Neutrophil (primary cell): ENCODE measurements at regions not wholly inside any gene's neighbourhood (a gene's known extent, or its start where the extent isn't known, plus 50 kb on each side); places are given as distances from the start of the nearest gene placed in this dataset.

Source experiments
- H3K27ac ChIP-seq: fragments of 200-600 bp; sonication (generic); 2 replicates; pipeline ENCODE4 v1.5.1; 2016; ENCODE audit warnings: mild to moderate bottlenecking, moderate library complexity
- H3K27me3 ChIP-seq: fragments of 200-600 bp; sonication (generic); 2 replicates; pipeline ENCODE4 v1.6.0; 2016; ENCODE audit warnings: mild to moderate bottlenecking
- H3K36me3 ChIP-seq: fragments of 200-600 bp; sonication (generic); 2 replicates; pipeline ENCODE4 v1.5.1; 2017
- H3K4me1 ChIP-seq, 2 experiments: fragments of 200-600 bp in 1 of 2; sonication (generic) in 1 of 2; 1 replicate in 1 of 2; 2 replicates in 1 of 2; pipeline versions ENCODE4 v1.5.1 to v1.6.1; 2013 to 2016; ENCODE audit warnings: low read depth in 1 of 2, low read length in 1 of 2, mild to moderate bottlenecking in 1 of 2, moderate library complexity in 1 of 2; ENCODE audit not compliant: control insufficient read depth in 1 of 2, insufficient read depth in 1 of 2
- H3K4me3 ChIP-seq, 2 experiments: fragments of 200-600 bp in 1 of 2; sonication (generic) in 1 of 2; 1 replicate in 1 of 2; 2 replicates in 1 of 2; pipeline ENCODE4 v1.5.1; 2013 to 2016; ENCODE audit warnings: low read depth in 1 of 2, low read length in 1 of 2, mild to moderate bottlenecking in 1 of 2, moderate library complexity in 1 of 2
- H3K9me3 ChIP-seq: fragments of 200-600 bp; sonication (generic); 2 replicates; pipeline ENCODE4 v1.5.1; 2016
- TF ChIP-seq, protein P1 (sequence below): fragments of 200-600 bp; sonication (generic); IDR thresholded peaks from 2 replicates; pipeline ENCODE4 v1.5.1; 2016; ENCODE audit warnings: antibody characterized with exemption

DNA sequence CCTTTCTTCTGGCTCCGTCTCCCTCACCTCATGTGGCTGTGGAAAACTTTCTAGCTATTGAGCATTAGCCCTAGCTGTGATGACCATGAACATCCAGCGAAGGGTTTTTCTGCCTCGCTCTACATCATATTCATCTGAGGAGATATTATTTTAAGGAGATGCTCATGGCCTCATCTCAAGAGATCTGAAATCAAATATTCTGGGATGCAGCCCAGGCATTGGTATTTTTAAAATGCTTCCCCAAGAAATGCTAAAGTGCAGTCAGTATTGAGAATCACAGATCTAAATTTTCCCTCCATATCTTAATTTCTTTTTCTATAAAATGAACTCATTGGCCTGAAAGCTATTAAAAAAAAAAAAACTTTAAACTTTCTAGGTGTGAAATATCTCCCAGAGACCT is 238.2 kb upstream of the CELF2 start:
- no peaks in the 10 kb centered on the region for H3K36me3 ChIP-seq
- TF ChIP-seq, protein P1, sequence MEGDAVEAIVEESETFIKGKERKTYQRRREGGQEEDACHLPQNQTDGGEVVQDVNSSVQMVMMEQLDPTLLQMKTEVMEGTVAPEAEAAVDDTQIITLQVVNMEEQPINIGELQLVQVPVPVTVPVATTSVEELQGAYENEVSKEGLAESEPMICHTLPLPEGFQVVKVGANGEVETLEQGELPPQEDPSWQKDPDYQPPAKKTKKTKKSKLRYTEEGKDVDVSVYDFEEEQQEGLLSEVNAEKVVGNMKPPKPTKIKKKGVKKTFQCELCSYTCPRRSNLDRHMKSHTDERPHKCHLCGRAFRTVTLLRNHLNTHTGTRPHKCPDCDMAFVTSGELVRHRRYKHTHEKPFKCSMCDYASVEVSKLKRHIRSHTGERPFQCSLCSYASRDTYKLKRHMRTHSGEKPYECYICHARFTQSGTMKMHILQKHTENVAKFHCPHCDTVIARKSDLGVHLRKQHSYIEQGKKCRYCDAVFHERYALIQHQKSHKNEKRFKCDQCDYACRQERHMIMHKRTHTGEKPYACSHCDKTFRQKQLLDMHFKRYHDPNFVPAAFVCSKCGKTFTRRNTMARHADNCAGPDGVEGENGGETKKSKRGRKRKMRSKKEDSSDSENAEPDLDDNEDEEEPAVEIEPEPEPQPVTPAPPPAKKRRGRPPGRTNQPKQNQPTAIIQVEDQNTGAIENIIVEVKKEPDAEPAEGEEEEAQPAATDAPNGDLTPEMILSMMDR: no peak
- no peaks in the 10 kb centered on the region for H3K4me1 ChIP-seq
- H3K9me3 ChIP-seq: no peaks in the 10 kb centered on the region
- H3K27ac ChIP-seq: no peak overlapping the region
- H3K4me3 ChIP-seq: no peak overlapping the region
- H3K27me3 ChIP-seq: peaks cover 45% of the 10 kb centered on the region

DNA sequence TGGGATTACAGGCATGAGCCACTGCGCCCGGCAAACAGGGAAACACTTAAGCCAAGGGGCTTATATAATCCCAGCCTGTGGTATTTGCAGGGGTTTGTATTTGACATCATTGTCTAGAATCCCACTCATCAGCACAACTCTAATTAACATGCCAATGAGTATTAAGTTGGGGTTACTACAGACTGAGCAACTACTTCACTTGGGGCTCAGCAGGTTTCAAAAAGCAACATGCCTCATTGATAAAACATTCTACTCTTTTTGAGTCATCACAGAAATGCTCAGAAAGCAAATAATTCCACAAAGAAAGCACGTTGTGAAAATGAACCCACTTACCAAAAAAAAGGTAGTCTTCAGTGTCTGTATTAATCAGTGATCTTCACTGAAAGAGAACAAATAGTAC is 236.9 kb upstream of the CELF2 start:
- H3K9me3 ChIP-seq: no peaks in the 10 kb centered on the region
- H3K27me3 ChIP-seq: peaks cover 52% of the 10 kb centered on the region
- TF ChIP-seq, protein P1: no peak

GRCh38 chr10:10782603-10783002 is 235.1 kb upstream of the CELF2 start:
- H3K27me3 ChIP-seq: peaks cover 55% of the 10 kb centered on the region
- peaks cover 13 to 15% of the 10 kb centered on the region in 2 experiments for H3K4me1 ChIP-seq
- TF ChIP-seq, protein P1: no peak
- H3K36me3 ChIP-seq: no peaks in the 10 kb centered on the region
- H3K4me3 ChIP-seq: no peak overlapping the region
- no peak overlapping the region for H3K27ac ChIP-seq
- no peaks in the 10 kb centered on the region for H3K9me3 ChIP-seq

More for the DNA sequence above, 236.9 kb upstream of the CELF2 start:
- Histone ChIP-seq H3K36me3 (no peaks in the 10 kb centered on the region), H3K27ac (no peak overlapping the region), H3K4me3 (no peak overlapping the region), H3K4me1 (peaks cover 0 to 3% of the 10 kb centered on the region in 2 experiments)

DNA sequence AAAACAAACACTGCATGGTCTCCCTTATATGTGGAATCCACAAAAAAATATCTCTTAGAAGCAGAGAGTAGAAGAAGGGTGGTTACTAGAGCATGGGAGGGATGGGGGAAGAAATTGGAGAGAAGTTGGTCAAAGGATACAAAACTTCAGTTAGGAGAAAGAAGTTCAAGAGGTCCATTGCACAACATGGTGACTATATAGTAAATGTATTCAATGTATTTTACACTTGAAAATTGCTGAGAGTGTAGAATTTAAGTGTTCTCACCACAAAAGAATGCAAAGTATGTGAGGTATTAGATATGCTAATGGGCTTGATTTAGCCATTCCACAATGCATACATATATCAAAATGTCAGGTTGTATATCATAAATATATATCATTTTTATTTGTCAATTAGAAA is 232.0 kb upstream of the CELF2 start:
- no peak overlapping the region for H3K27ac ChIP-seq
- TF ChIP-seq, protein P1: no peak
- H3K4me1 ChIP-seq: peaks cover 15 to 20% of the 10 kb centered on the region in 2 experiments
- H3K36me3 ChIP-seq: no peaks in the 10 kb centered on the region
- H3K27me3 ChIP-seq: peaks cover 75% of the 10 kb centered on the region
- H3K4me3 ChIP-seq: no peak overlapping the region
- no peaks in the 10 kb centered on the region for H3K9me3 ChIP-seq

DNA sequence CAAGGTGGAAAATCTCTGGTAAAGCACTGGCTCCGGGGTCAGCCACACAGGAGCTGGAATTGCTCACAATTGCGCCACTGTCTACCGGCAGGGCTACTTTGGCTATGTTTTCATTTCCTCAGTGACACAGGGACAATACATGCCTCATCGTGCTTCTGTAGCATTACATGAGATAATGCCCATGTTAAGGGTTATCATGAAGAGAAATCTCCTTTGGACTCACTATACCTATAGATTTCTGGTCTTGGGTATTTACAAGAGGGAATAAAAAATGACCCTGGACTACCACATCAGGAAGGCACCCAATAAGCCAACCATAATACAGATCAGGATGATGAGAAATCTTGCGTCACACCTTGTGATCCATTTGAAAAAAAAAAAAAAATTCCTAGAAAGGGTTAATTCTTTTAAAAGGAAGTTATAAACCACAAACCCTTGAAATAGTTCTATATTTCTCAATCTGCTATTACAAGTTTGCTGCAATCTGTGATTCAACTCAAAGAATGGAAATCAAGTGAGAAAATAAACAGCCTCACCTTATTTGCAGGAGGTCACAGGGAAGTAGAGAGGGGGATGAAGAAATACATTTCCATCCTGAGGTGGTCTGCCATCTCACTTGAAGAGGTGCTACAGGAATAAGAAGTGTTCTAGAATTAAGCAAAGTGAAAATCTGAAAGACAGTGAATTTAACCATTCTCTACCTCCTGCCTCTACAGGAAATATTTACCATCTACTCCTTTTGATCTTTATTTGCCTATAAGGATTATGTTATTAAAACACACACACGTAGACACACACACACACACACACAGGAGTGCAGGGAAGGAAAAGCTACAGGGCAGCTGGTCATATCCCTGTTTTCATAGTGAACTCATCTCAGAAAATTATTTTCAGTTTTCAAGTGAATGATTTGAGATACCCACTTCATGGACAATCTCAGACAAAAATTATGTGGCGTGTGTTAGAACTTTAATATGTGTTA is 231.3 kb upstream of the CELF2 start:
- TF ChIP-seq, protein P1: no peak
- no peaks in the 10 kb centered on the region for H3K36me3 ChIP-seq
- peaks cover 15 to 20% of the 10 kb centered on the region in 2 experiments for H3K4me1 ChIP-seq
- no peak overlapping the region for H3K27ac ChIP-seq
- H3K9me3 ChIP-seq: no peaks in the 10 kb centered on the region
- H3K27me3 ChIP-seq: peaks cover 68% of the 10 kb centered on the region
- H3K4me3 ChIP-seq: no peak overlapping the region
